ENCODE measurements at regions not wholly inside any gene's neighbourhood (a gene's known extent, or its start where the extent isn't known, plus 50 kb on each side); places are given as distances from the start of the nearest gene placed in this dataset.

- Histone ChIP-seq H2BK5ac (ENCODE audit: insufficient read length, low read length) (no peak overlapping the region), H3K27me3 (ENCODE audit: insufficient read depth, low read length) (no peaks in the 10 kb centered on the region), H3K27ac (ENCODE audit: insufficient read length, low read depth, low read length) (no peak overlapping the region), H3K79me1 (ENCODE audit: insufficient read depth, low read depth, low read length, poor library complexity, severe bottlenecking) (no peaks in the 10 kb centered on the region), H3K14ac (ENCODE audit: insufficient read depth, low read length) (no peak overlapping the region), H4K20me1 (ENCODE audit: control insufficient read depth, insufficient read depth, insufficient read length) (no peaks in the 10 kb centered on the region), H3K9me3 (ENCODE audit: control insufficient read depth, low read depth, low read length) (no peaks in the 10 kb centered on the region), H2AK5ac (ENCODE audit: insufficient read length, low read length) (no peak overlapping the region), H3K9ac (ENCODE audit: extremely low read depth, insufficient read length, low read length) (no peak overlapping the region), H3K23me2 (ENCODE audit: insufficient read length, low read depth, low read length, poor library complexity, severe bottlenecking) (no peaks in the 10 kb centered on the region), H3K18ac (ENCODE audit: insufficient read length, low read depth, low read length) (no peak overlapping the region), H2BK15ac (ENCODE audit: low read depth, low read length) (no peak overlapping the region), H2BK20ac (ENCODE audit: low read depth, low read length, poor library complexity, severe bottlenecking) (no peak overlapping the region), H2BK12ac (ENCODE audit: insufficient read length, low read depth, low read length) (no peak overlapping the region), H3K4ac (ENCODE audit: low read depth, low read length) (no peak overlapping the region), H3K56ac (ENCODE audit: insufficient read length, low read depth, low read length) (no peak overlapping the region), H3K79me2 (ENCODE audit: insufficient read depth, low read length) (no peaks in the 10 kb centered on the region), H4K91ac (ENCODE audit: insufficient read length, low read depth, low read length) (no peak overlapping the region), H3K23ac (ENCODE audit: insufficient read length, low read depth, low read length) (no peak overlapping the region), H3T11ph (ENCODE audit: low read length) (no peak overlapping the region), H4K5ac (ENCODE audit: insufficient read length, low read depth, low read length) (no peak overlapping the region), H3K4me1 (ENCODE audit: insufficient read depth, low read length) (no peaks in the 10 kb centered on the region), H2BK120ac (ENCODE audit: low read depth, low read length, poor library complexity, severe bottlenecking) (no peak overlapping the region), H4K8ac (replicated peaks; ENCODE audit: insufficient read length, low read depth, low read length) (no peak overlapping the region), H3K4me2 (ENCODE audit: insufficient read depth, insufficient read length, low read length) (no peak overlapping the region), H2AFZ (ENCODE audit: low read length) (no peak overlapping the region)
- TF ChIP-seq CTCF (conservative IDR thresholded peaks at IDR 0.05): no peak
- Mint-ChIP-seq H3K27ac (no peak overlapping the region), H3K36me3 (ENCODE audit: insufficient read depth in 1 of 3, low read depth in 3 of 3) (peaks cover 4 to 11% (median 4%) of the 10 kb centered on the region in 3 experiments; a peak in 6 of 7 replicates), H3K4me3 (no peak overlapping the region), H3K9me3 (peaks cover 14 to 15% of the 10 kb centered on the region in 2 experiments), H3K27me3 (ENCODE audit: low read depth) (peaks cover 1% of the 10 kb centered on the region; the same call in 1 of the 2 replicates), H3K4me1 (no peaks in the 10 kb centered on the region)
- no peak for DNase-seq
- WGBS (ENCODE audit: extremely low coverage, insufficient read length, low lambda C conversion rate): no CpG with 5 or more reads among the region's 2 CpGs
Measured at GRCh38 chr1:104264521-104264920, 514.8 kb downstream of the AMY1C start.

Measured in H9 (cell line).